ENCODE measurements at regions not wholly inside any gene's neighbourhood (a gene's known extent, or its start where the extent isn't known, plus 50 kb on each side); places are given as distances from the start of the nearest gene placed in this dataset.

- TF ChIP-seq CTCF (IDR thresholded peaks at IDR 0.05 in 4 of 5, conservative IDR thresholded peaks at IDR 0.05 in 1 of 5) (no peak), POLR2A (IDR thresholded peaks at IDR 0.05) (no peak)
These were observed 574.4 kb upstream of the KLF12 start for GRCh38 chr13:74708629-74709028.

Data from gastrocnemius medialis (tissue), 4 donors.